ENCODE measurements at regions not wholly inside any gene's neighbourhood (a gene's known extent, or its start where the extent isn't known, plus 50 kb on each side); places are given as distances from the start of the nearest gene placed in this dataset.

DNA sequence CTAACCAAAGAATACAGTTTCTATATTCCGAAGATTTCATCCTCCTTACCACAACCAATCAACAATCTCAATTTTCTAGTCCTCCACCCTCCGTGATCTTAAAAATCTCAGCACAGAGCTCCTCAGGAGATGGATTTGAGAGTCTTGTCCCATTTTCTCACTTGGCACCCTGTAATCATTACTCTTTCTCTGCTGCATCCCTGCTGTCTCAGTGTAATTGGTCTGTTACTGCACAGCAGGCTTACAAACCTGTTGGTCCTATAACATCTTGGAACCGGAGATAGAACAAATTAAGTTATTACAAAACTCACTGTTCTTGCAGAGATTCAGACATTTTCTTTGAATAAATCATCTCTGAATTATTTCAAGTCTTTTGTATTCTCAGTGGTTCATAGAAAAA lies 1227.2 kb downstream of the JRKL start:
- no peak overlapping the region for H2AFZ ChIP-seq (ENCODE audit: low read length)
- no peak overlapping the region for H3K4me3 ChIP-seq (ENCODE audit: low read depth, low read length, poor library complexity, severe bottlenecking)
- H3K36me3 ChIP-seq (ENCODE audit: insufficient read depth, low read length): no peaks in the 10 kb centered on the region
- H3K27me3 ChIP-seq (ENCODE audit: insufficient read depth, low read length): no peaks in the 10 kb centered on the region
- no peaks in the 10 kb centered on the region; the same call in 1 of the 2 replicates for H3K9me3 ChIP-seq (ENCODE audit: low read length)
- no peaks in the 10 kb centered on the region for H4K20me1 ChIP-seq (ENCODE audit: insufficient read depth, low read length)
- H3K4me2 ChIP-seq (ENCODE audit: low read length): no peak overlapping the region
- no peaks in the 10 kb centered on the region for H3K4me1 ChIP-seq (ENCODE audit: insufficient read depth, low read length, severe bottlenecking)
- TF ChIP-seq EZH2 (IDR thresholded peaks at IDR 0.05; ENCODE audit: borderline replicate concordance, low read length): no peak
- no peak for TF ChIP-seq CTCF (IDR thresholded peaks at IDR 0.05; ENCODE audit: low read length)
- H3K79me2 ChIP-seq (ENCODE audit: insufficient read depth, low read length): no peaks in the 10 kb centered on the region
- no peaks in the 10 kb centered on the region for H3K9me2 ChIP-seq (ENCODE audit: low read depth, low read length)
- H3F3A ChIP-seq (ENCODE audit: insufficient read depth, low read length): no peaks in the 10 kb centered on the region
- H3K9ac ChIP-seq (ENCODE audit: low read length): no peak overlapping the region
- no peak overlapping the region for H3K27ac ChIP-seq (ENCODE audit: low read depth, low read length, poor library complexity, severe bottlenecking)

DNA sequence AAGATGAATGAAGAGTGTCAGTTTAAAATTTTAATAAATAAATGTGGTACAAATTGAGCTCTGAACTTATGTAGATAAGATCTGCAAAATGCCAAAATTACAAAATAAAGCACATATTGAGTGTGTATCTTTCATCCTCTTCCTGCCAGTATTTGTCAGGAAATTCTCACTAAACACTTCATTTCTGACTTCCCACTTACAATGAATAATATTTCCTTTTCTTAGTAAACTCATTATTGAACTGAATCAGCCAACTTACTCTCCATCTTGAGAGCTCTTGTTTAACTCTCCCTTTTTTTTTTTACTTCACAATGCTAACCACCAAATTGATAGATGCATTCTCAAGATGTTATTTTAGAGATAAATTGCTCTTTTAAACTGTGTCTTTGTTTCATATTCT lies 1230.2 kb downstream of the JRKL start:
- Histone ChIP-seq H3K4me3 (ENCODE audit: low read depth, low read length, poor library complexity, severe bottlenecking) (no peak overlapping the region), H4K20me1 (ENCODE audit: insufficient read depth, low read length) (no peaks in the 10 kb centered on the region), H3K4me2 (ENCODE audit: low read length) (no peak overlapping the region), H3K9me3 (ENCODE audit: low read length) (no peaks in the 10 kb centered on the region; the same call in 1 of the 2 replicates), H3K36me3 (ENCODE audit: insufficient read depth, low read length) (no peaks in the 10 kb centered on the region), H3K27ac (ENCODE audit: low read depth, low read length, poor library complexity, severe bottlenecking) (no peak overlapping the region), H3K9me2 (ENCODE audit: low read depth, low read length) (no peaks in the 10 kb centered on the region), H3K4me1 (ENCODE audit: insufficient read depth, low read length, severe bottlenecking) (no peaks in the 10 kb centered on the region), H3K79me2 (ENCODE audit: insufficient read depth, low read length) (no peaks in the 10 kb centered on the region), H3F3A (ENCODE audit: insufficient read depth, low read length) (no peaks in the 10 kb centered on the region), H3K27me3 (ENCODE audit: insufficient read depth, low read length) (no peaks in the 10 kb centered on the region), H2AFZ (ENCODE audit: low read length) (no peak overlapping the region), H3K9ac (ENCODE audit: low read length) (no peak overlapping the region)
- TF ChIP-seq CTCF (IDR thresholded peaks at IDR 0.05; ENCODE audit: low read length): no peak

GRCh38 chr11:97621282-97621681 lies 1231.5 kb downstream of the JRKL start:
- H3K9me3 ChIP-seq (ENCODE audit: low read length): no peaks in the 10 kb centered on the region; the same call in 1 of the 2 replicates
- H3F3A ChIP-seq (ENCODE audit: insufficient read depth, low read length): no peaks in the 10 kb centered on the region
- H3K27ac ChIP-seq (ENCODE audit: low read depth, low read length, poor library complexity, severe bottlenecking): no peak overlapping the region
- no peak overlapping the region for H2AFZ ChIP-seq (ENCODE audit: low read length)
- H3K27me3 ChIP-seq (ENCODE audit: insufficient read depth, low read length): no peaks in the 10 kb centered on the region
- no peaks in the 10 kb centered on the region for H4K20me1 ChIP-seq (ENCODE audit: insufficient read depth, low read length)
- H3K9ac ChIP-seq (ENCODE audit: low read length): no peak overlapping the region
- H3K36me3 ChIP-seq (ENCODE audit: insufficient read depth, low read length): no peaks in the 10 kb centered on the region
- no peak overlapping the region for H3K4me3 ChIP-seq (ENCODE audit: low read depth, low read length, poor library complexity, severe bottlenecking)
- TF ChIP-seq CTCF (IDR thresholded peaks at IDR 0.05; ENCODE audit: low read length) (no peak), EZH2 (IDR thresholded peaks at IDR 0.05; ENCODE audit: borderline replicate concordance, low read length) (no peak)
- no peaks in the 10 kb centered on the region for H3K4me1 ChIP-seq (ENCODE audit: insufficient read depth, low read length, severe bottlenecking)
- H3K79me2 ChIP-seq (ENCODE audit: insufficient read depth, low read length): no peaks in the 10 kb centered on the region
- H3K4me2 ChIP-seq (ENCODE audit: low read length): no peak overlapping the region
- H3K9me2 ChIP-seq (ENCODE audit: low read depth, low read length): no peaks in the 10 kb centered on the region
